ENCODE measurements at regions not wholly inside any gene's neighbourhood (a gene's known extent, or its start where the extent isn't known, plus 50 kb on each side); places are given as distances from the start of the nearest gene placed in this dataset.

GRCh38 chr3:176839901-176840300, 357.4 kb downstream of the TBL1XR1 start:
- TF ChIP-seq TCF7L2 (IDR thresholded peaks at IDR 0.05; ENCODE audit: low read depth, low read length) (no peak), ZBED1 (IDR thresholded peaks at IDR 0.05) (no peak), HMG20B (CRISPR knock-in tag; IDR thresholded peaks at IDR 0.05) (no peak), LARP7 (IDR thresholded peaks at IDR 0.05) (no peak), GATAD2A (IDR thresholded peaks at IDR 0.05) (no peak), BRD9 (IDR thresholded peaks at IDR 0.05; ENCODE audit: low read depth, partially characterized antibody) (no peak), TGIF2 (CRISPR knock-in tag; IDR thresholded peaks at IDR 0.05) (no peak), SMARCA4 (IDR thresholded peaks at IDR 0.05) (no peak), ZNF347 (CRISPR knock-in tag; IDR thresholded peaks at IDR 0.05; ENCODE audit: low read depth) (no peak), CHD1 (IDR thresholded peaks at IDR 0.05; ENCODE audit: low read length) (no peak), ZNF121 (CRISPR knock-in tag; conservative IDR thresholded peaks at IDR 0.05) (no peak), NELFE (IDR thresholded peaks at IDR 0.05; ENCODE audit: insufficient read depth, insufficient read length) (no peak), TAF7 (tag; IDR thresholded peaks at IDR 0.05) (no peak), ZBTB33 (CRISPR knock-in tag; IDR thresholded peaks at IDR 0.05) (no peak), ZNF263 (CRISPR knock-in tag; IDR thresholded peaks at IDR 0.05; ENCODE audit: borderline replicate concordance) (no peak), NFE2L1 (tag; IDR thresholded peaks at IDR 0.05; ENCODE audit: borderline replicate concordance, low read depth) (no peak)
- TF ChIP-seq, protein P1, sequence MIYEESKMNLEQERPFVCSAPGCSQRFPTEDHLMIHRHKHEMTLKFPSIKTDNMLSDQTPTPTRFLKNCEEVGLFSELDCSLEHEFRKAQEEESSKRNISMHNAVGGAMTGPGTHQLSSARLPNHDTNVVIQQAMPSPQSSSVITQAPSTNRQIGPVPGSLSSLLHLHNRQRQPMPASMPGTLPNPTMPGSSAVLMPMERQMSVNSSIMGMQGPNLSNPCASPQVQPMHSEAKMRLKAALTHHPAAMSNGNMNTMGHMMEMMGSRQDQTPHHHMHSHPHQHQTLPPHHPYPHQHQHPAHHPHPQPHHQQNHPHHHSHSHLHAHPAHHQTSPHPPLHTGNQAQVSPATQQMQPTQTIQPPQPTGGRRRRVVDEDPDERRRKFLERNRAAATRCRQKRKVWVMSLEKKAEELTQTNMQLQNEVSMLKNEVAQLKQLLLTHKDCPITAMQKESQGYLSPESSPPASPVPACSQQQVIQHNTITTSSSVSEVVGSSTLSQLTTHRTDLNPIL (CRISPR knock-in tag; IDR thresholded peaks at IDR 0.05), result no peak
- TF ChIP-seq, protein P2, sequence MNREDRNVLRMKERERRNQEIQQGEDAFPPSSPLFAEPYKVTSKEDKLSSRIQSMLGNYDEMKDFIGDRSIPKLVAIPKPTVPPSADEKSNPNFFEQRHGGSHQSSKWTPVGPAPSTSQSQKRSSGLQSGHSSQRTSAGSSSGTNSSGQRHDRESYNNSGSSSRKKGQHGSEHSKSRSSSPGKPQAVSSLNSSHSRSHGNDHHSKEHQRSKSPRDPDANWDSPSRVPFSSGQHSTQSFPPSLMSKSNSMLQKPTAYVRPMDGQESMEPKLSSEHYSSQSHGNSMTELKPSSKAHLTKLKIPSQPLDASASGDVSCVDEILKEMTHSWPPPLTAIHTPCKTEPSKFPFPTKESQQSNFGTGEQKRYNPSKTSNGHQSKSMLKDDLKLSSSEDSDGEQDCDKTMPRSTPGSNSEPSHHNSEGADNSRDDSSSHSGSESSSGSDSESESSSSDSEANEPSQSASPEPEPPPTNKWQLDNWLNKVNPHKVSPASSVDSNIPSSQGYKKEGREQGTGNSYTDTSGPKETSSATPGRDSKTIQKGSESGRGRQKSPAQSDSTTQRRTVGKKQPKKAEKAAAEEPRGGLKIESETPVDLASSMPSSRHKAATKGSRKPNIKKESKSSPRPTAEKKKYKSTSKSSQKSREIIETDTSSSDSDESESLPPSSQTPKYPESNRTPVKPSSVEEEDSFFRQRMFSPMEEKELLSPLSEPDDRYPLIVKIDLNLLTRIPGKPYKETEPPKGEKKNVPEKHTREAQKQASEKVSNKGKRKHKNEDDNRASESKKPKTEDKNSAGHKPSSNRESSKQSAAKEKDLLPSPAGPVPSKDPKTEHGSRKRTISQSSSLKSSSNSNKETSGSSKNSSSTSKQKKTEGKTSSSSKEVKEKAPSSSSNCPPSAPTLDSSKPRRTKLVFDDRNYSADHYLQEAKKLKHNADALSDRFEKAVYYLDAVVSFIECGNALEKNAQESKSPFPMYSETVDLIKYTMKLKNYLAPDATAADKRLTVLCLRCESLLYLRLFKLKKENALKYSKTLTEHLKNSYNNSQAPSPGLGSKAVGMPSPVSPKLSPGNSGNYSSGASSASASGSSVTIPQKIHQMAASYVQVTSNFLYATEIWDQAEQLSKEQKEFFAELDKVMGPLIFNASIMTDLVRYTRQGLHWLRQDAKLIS (CRISPR knock-in tag; IDR thresholded peaks at IDR 0.05), result no peak
- H4K20me1 ChIP-seq (replicated peaks; ENCODE audit: control insufficient read depth, insufficient read depth, low read length), result no peaks in the 10 kb centered on the region
- DNase-seq (ENCODE audit: extremely low read depth in 1 of 4, low spot score in 3 of 4) (no peak), ATAC-seq (no peak), FAIRE-seq (no peak)
- 0% methylated on average over 2 of the region's 2 CpGs for WGBS (ENCODE audit: insufficient coverage, low coverage, missing lambda C conversion rate)
- in situ Hi-C loops (cut with MboI), result no loop called here
- H2AFZ ChIP-seq (ENCODE audit: low read depth, low read length), result no peak overlapping the region
- no peaks in the 10 kb centered on the region for H3K27me3 ChIP-seq (ENCODE audit: control insufficient read depth in 2 of 2, insufficient read depth in 2 of 2, low read length in 2 of 2)
- no peaks in the 10 kb centered on the region for H3K9me3 ChIP-seq (replicated peaks; ENCODE audit: control insufficient read depth, insufficient read depth, low read depth, low read length)
- no TSS peak for BruUV-seq (replicated peaks)
- no peak overlapping the region for H3K27ac ChIP-seq (ENCODE audit: extremely low read depth, low read depth, low read length)
- H3K4me3 ChIP-seq, result no peak overlapping the region
- POLR2A ChIA-PET, result no interaction called here
- no peaks in the 10 kb centered on the region for H3K36me3 ChIP-seq (ENCODE audit: control insufficient read depth, insufficient read depth, low read length)
- no peaks in the 10 kb centered on the region for H3K4me1 ChIP-seq (replicated peaks in 1 of 2; ENCODE audit: control insufficient read depth in 2 of 2, insufficient read depth in 2 of 2, low read length in 2 of 2)
- no peak overlapping the region for H3K9ac ChIP-seq (ENCODE audit: insufficient read depth in 1 of 2, low read depth in 2 of 2, low read length in 2 of 2)
- H3K79me2 ChIP-seq (ENCODE audit: control insufficient read depth, insufficient read depth, low read length), result no peaks in the 10 kb centered on the region
- H3K4me2 ChIP-seq (ENCODE audit: insufficient read depth, low read length), result no peak overlapping the region
- H3K9me1 ChIP-seq (ENCODE audit: control insufficient read depth, insufficient read depth, low read length), result no peaks in the 10 kb centered on the region
- intact Hi-C loops (cut with micrococcal nuclease), result no loop called here
- CTCF ChIA-PET (ENCODE audit: low intra/inter-chr PET ratio), result no interaction called here

Measured in K562 (cell line).